Endothelial cell of umbilical vein (primary cell): ENCODE measurements at regions not wholly inside any gene's neighbourhood (a gene's known extent, or its start where the extent isn't known, plus 50 kb on each side); places are given as distances from the start of the nearest gene placed in this dataset.

ENCODE experiments used
- BruUV-seq: library from RNA; stranded (reverse); fragments of 400-500 nt; replicated peaks from 2 replicates; lab custom pipeline; 2021; lab: Mats Ljungman, UMichigan
- CTCF ChIA-PET: fragments of 300-600, 350-600 bp; sonication (Branson Sonifier 250); formaldehyde crosslinking; loops from one replicate; lab custom pipeline; 2021; ENCODE audit warnings: antibody characterized with exemption, inconsistent platforms; lab: Charles Lee
- POLR2A ChIA-PET: fragments of 300-600, 350-600 bp; sonication (Branson Sonifier 250); formaldehyde crosslinking; loops from one replicate; lab custom pipeline; 2021; ENCODE audit warnings: antibody characterized with exemption, inconsistent platforms; lab: Charles Lee
- DNase-seq: peaks from one replicate; pipeline ENCODE4 v3.0.0-alpha.2; 2011; ENCODE audit warnings: low read depth, low spot score
- FAIRE-seq: peaks from 2 replicates; lab custom pipeline; 2011; peaks lifted over from hg19 to GRCh38; lab: Jason Lieb, UNC
- H2AFZ ChIP-seq: 2 replicates; pipeline ENCODE4 v1.6.0; 2012; ENCODE audit warnings: low read depth, low read length, control low read depth, inconsistent platforms
- H3K27ac ChIP-seq: 2 replicates; pipeline ENCODE4 v1.5.1; 2011; ENCODE audit warnings: low read depth, mild to moderate bottlenecking, control low read depth, low read length, moderate library complexity; ENCODE audit not compliant: insufficient read depth
- H3K27me3 ChIP-seq, 2 experiments: 2 replicates each; pipeline versions ENCODE4 v1.6.0 to v1.6.1; 2011; ENCODE audit warnings: low read length in 2 of 2, mixed read lengths in 1 of 2; ENCODE audit not compliant: control insufficient read depth in 2 of 2, insufficient read depth in 2 of 2
- H3K36me3 ChIP-seq, 2 experiments: 2 replicates in 1 of 2; 3 replicates in 1 of 2; pipeline ENCODE4 v1.5.1; 2011; ENCODE audit warnings: low read length in 2 of 2, mild to moderate bottlenecking in 1 of 2, moderate library complexity in 1 of 2; ENCODE audit not compliant: control insufficient read depth in 2 of 2, insufficient read depth in 2 of 2; ENCODE audit errors: extremely low read depth in 1 of 2
- H3K4me1 ChIP-seq: 3 replicates; pipeline ENCODE4 v1.5.1; 2011; ENCODE audit warnings: mild to moderate bottlenecking, low read length; ENCODE audit not compliant: control insufficient read depth, insufficient read depth; ENCODE audit errors: extremely low read depth
- H3K4me2 ChIP-seq: 2 replicates; pipeline ENCODE4 v1.6.1; 2011; ENCODE audit warnings: low read length, control low read depth, mixed read lengths; ENCODE audit not compliant: insufficient read depth
- H3K4me3 ChIP-seq, 3 experiments: fragments of 200-600 bp in 1 of 3; sonication (generic), shearing (Covaris generic) in 1 of 3; replicated peaks in 1 of 3; 2 replicates each; pipeline ENCODE4 v1.5.1; 2011 to 2016; ENCODE audit warnings: control low read depth in 3 of 3, low read length in 3 of 3, mild to moderate bottlenecking in 2 of 3, inconsistent platforms in 1 of 3, low read depth in 1 of 3, moderate library complexity in 1 of 3; ENCODE audit not compliant: insufficient read depth in 1 of 3
- H3K79me2 ChIP-seq: 2 replicates; pipeline ENCODE4 v1.6.0; 2012; ENCODE audit warnings: low read length, inconsistent platforms; ENCODE audit not compliant: control insufficient read depth, insufficient read depth
- H3K9ac ChIP-seq: replicated peaks from 2 replicates; pipeline ENCODE3; 2011; ENCODE audit warnings: low read length, control low read depth; ENCODE audit not compliant: insufficient read depth; ENCODE audit errors: extremely low read depth
- H3K9me1 ChIP-seq: replicated peaks from 3 replicates; pipeline ENCODE4 v1.6.0; 2011; ENCODE audit warnings: mild to moderate bottlenecking, low read length; ENCODE audit not compliant: control insufficient read depth, insufficient read depth; ENCODE audit errors: extremely low read depth
- H3K9me3 ChIP-seq: replicated peaks from 2 replicates; pipeline ENCODE4 v1.5.1; 2012; ENCODE audit warnings: low read length, inconsistent platforms; ENCODE audit not compliant: control insufficient read depth, insufficient read depth
- H4K20me1 ChIP-seq: replicated peaks from 2 replicates; pipeline ENCODE3; 2011; ENCODE audit warnings: mild to moderate bottlenecking, low read length; ENCODE audit not compliant: control insufficient read depth, insufficient read depth; ENCODE audit errors: extremely low read depth
- CTCF ChIP-seq, 2 donors: IDR thresholded peaks; 1 replicate in 1 of 2; 2 replicates in 1 of 2; pipeline ENCODE4 v1.5.1; 2011; ENCODE audit warnings: low read length in 2 of 2, mild to moderate bottlenecking in 2 of 2, moderate library complexity in 2 of 2, control low read depth in 1 of 2, inconsistent platforms in 1 of 2, low read depth in 1 of 2; ENCODE audit not compliant: insufficient read depth in 1 of 2; ENCODE audit errors: extremely low read depth in 1 of 2
- EZH2 ChIP-seq: IDR thresholded peaks from 2 replicates; pipeline ENCODE4 v1.6.1; 2012; ENCODE audit warnings: borderline replicate concordance, low read depth, mild to moderate bottlenecking, moderate library complexity, low read length, inconsistent platforms; ENCODE audit not compliant: severe bottlenecking
- FOS ChIP-seq: IDR thresholded peaks from 2 replicates; pipeline ENCODE4 v1.6.1; 2011; ENCODE audit warnings: mild to moderate bottlenecking, low read length, moderate library complexity, borderline replicate concordance; ENCODE audit not compliant: insufficient read depth
- GATA2 ChIP-seq: IDR thresholded peaks from 2 replicates; pipeline ENCODE4 v1.7.0; 2011; ENCODE audit warnings: low read depth, mild to moderate bottlenecking, moderate library complexity, mixed read lengths, low read length; ENCODE audit not compliant: insufficient read length, insufficient read depth
- JUN ChIP-seq: IDR thresholded peaks from 2 replicates; pipeline ENCODE4 v1.6.1; 2011; ENCODE audit warnings: borderline replicate concordance, low read depth; ENCODE audit not compliant: insufficient read length, insufficient read depth
- MYC ChIP-seq: IDR thresholded peaks from one replicate; pipeline ENCODE4 v1.6.1; 2011; ENCODE audit warnings: mild to moderate bottlenecking, low read depth, low read length
- POLR2A ChIP-seq: IDR thresholded peaks from 2 replicates; pipeline ENCODE4 v1.6.1; 2012; ENCODE audit warnings: low read depth, mild to moderate bottlenecking, control low read depth, low read length
- POLR2AphosphoS5 ChIP-seq: IDR thresholded peaks from 2 replicates; pipeline ENCODE4 v1.6.1; 2012; ENCODE audit warnings: low read depth, mild to moderate bottlenecking, control low read depth, low read length, moderate library complexity; ENCODE audit not compliant: insufficient read depth
- dilution Hi-C: fragments of 300-500 bp; cut with MboI; formaldehyde crosslinking; loops from one replicate; pipeline ENCODE4 v1.15.0; 2019; ENCODE audit warnings: low sequenced_read_pairs; ENCODE audit not compliant: extremely low pct_ligation_motif_present
- intact Hi-C: fragments of 100-400 bp; cut with micrococcal nuclease; formaldehyde crosslinking; loops from one replicate; pipeline ENCODE4 v1.10.0; 2022
- TF ChIP-seq, protein P1 (sequence below): IDR thresholded peaks from 2 replicates; pipeline ENCODE4 v1.6.1; 2011; ENCODE audit not compliant: insufficient read depth, insufficient read length

GRCh38 chr7:4434306-4434705 lies 247.8 kb upstream of the FOXK1 start:
- CTCF ChIA-PET = no interaction called here
- dilution Hi-C loops (no loop called here), intact Hi-C loops (no loop called here)
- Histone ChIP-seq H3K4me1 (no peaks in the 10 kb centered on the region), H3K27ac (no peak overlapping the region), H3K9ac (no peak overlapping the region), H2AFZ (no peak overlapping the region), H3K9me3 (peaks cover 2% of the 10 kb centered on the region), H3K79me2 (no peaks in the 10 kb centered on the region), H3K9me1 (no peaks in the 10 kb centered on the region), H3K4me2 (no peak overlapping the region), H4K20me1 (no peaks in the 10 kb centered on the region), H3K27me3 (no peaks in the 10 kb centered on the region), H3K36me3 (no peaks in the 10 kb centered on the region), H3K4me3 (no peak overlapping the region)
- FAIRE-seq = no peak
- TF ChIP-seq, protein P1, sequence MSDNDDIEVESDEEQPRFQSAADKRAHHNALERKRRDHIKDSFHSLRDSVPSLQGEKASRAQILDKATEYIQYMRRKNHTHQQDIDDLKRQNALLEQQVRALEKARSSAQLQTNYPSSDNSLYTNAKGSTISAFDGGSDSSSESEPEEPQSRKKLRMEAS = no peak
- no peak for TF ChIP-seq JUN
- TF ChIP-seq POLR2A = no peak
- no peak for TF ChIP-seq GATA2
- no peak for TF ChIP-seq EZH2
- TF ChIP-seq MYC = no peak
- TF ChIP-seq FOS = no peak
- TF ChIP-seq POLR2AphosphoS5 = no peak
- POLR2A ChIA-PET = no interaction called here
- no TSS peak for BruUV-seq
- DNase-seq = no peak

GRCh38 chr7:4436361-4436895 lies 245.7 kb upstream of the FOXK1 start:
- DNase-seq (no peak), FAIRE-seq (no peak)
- H3K27me3 ChIP-seq = no peaks in the 10 kb centered on the region
- no peaks in the 10 kb centered on the region for H3K4me1 ChIP-seq
- no peaks in the 10 kb centered on the region for H3K9me1 ChIP-seq
- CTCF ChIA-PET = no interaction called here
- dilution Hi-C loops = no loop called here
- no peaks in the 10 kb centered on the region for H3K79me2 ChIP-seq
- no peak overlapping the region for H2AFZ ChIP-seq
- H3K36me3 ChIP-seq = no peaks in the 10 kb centered on the region
- no peak overlapping the region for H3K4me3 ChIP-seq
- no peak overlapping the region for H3K4me2 ChIP-seq
- no peak overlapping the region for H3K9ac ChIP-seq
- TF ChIP-seq CTCF (IDR thresholded peaks at IDR 0.05; ENCODE audit: extremely low read depth in 1 of 2, insufficient read depth in 1 of 2, low read depth in 1 of 2, low read length in 2 of 2) (no peak), EZH2 (no peak), GATA2 (no peak), POLR2A (no peak), MYC (no peak), POLR2AphosphoS5 (no peak), JUN (no peak), FOS (no peak)
- TF ChIP-seq, protein P1 = no peak
- intact Hi-C loops = no loop called here
- no TSS peak for BruUV-seq
- no peaks in the 10 kb centered on the region for H4K20me1 ChIP-seq
- peaks cover 2% of the 10 kb centered on the region for H3K9me3 ChIP-seq
- POLR2A ChIA-PET = no interaction called here
- no peak overlapping the region for H3K27ac ChIP-seq
